ENCODE measurements at regions not wholly inside any gene's neighbourhood (a gene's known extent, or its start where the extent isn't known, plus 50 kb on each side); places are given as distances from the start of the nearest gene placed in this dataset.

- TF ChIP-seq POLR2A (IDR thresholded peaks at IDR 0.05) (no peak), CTCF (IDR thresholded peaks at IDR 0.05) (no peak)
These were observed 142.0 kb downstream of the BRD1 start for GRCh38 chr22:49685686-49686085.

Data from heart left ventricle (tissue), 13 donors.